HG03280 (cell line): ENCODE measurements at regions not wholly inside any gene's neighbourhood (a gene's known extent, or its start where the extent isn't known, plus 50 kb on each side); places are given as distances from the start of the nearest gene placed in this dataset.

Source experiments
- ATAC-seq: cut with Tn5 transposase; IDR thresholded peaks from one replicate; pipeline ENCODE4 v1.9.1; 2021; ENCODE audit warnings: mild to moderate bottlenecking, moderate library complexity; ENCODE audit not compliant: unreplicated experiment

GRCh38 chr3:174639970-174640369 is 219.2 kb upstream of the NAALADL2 start:
- no peak for ATAC-seq

DNA sequence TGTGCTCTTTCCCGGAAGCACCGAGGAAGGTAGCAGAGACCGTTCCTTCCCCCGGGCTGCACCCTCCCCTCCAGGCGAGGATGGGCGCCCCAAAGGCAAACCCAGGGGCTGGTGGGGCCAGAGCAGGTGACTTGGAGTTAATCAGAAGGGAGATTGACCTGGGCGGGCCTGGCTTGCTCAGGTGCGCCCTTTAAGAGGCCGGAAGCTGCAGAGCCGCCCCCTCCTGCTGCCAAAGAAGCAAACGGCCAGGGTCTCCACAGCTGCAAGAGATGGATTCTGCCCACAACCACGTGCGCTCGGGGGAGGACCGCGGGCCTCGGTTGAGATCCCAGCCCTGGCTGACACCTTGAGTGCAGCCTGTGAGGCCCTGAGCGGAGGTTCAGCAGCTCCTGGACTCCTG is 218.2 kb upstream of the NAALADL2 start:
- ATAC-seq: no peak

DNA sequence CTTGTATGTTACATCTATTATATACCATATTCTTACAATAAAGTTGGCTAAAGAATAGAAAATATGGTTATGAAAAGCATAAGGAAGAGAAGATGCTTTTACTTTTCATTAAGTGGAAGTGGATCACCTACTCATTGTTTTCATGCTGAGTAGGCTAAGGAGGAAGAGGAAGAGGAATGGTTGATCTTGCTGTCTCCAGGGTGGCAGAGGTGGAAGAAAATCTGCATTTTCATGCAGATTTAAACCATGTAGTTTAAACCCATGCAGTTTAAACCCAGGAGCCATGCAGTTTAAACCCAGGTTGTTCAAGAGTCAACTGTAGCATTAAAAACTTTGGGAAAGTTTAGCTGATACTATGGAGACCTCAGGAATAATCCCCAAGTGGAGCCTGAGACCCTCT is 214.8 kb upstream of the NAALADL2 start:
- no peak for ATAC-seq

DNA sequence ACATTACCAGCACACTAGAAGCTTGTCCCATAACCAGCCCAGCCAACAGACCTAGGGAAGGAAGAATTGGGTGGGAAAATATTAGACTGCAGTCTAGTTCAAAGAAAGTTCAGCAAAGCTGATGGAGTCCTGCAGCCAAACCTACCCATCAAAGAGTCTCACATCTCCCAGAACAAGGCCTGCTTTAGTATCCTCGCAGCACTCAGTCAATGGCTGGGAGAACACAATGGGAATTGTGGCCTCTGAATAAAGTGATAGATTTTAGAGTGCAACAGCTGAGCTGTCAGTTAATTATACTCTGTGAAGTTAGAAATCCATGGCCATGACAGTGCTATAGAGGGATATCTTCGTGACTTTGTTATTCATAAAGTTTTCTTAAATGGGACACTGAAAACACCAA is 207.2 kb upstream of the NAALADL2 start:
- no peak for ATAC-seq

DNA sequence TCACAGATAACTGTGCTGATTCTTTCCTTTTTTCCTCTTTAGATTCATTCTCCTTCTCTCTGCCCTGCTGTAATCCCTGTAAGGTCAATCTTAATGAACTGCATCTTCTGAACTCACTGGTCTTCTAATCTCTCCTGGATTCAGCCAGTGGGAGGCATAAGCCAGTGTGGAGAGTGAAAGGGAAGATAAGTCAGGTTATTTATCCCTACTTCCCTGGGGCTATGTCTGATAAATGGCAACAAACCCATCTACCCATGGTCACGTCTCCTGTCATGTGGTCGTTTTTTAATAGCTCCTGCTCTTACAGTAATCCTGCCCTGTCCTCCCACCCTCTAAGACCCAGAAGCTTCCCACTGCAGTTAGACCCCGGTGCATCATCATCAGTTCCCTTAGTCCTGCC is 199.6 kb upstream of the NAALADL2 start:
- no peak for ATAC-seq

DNA sequence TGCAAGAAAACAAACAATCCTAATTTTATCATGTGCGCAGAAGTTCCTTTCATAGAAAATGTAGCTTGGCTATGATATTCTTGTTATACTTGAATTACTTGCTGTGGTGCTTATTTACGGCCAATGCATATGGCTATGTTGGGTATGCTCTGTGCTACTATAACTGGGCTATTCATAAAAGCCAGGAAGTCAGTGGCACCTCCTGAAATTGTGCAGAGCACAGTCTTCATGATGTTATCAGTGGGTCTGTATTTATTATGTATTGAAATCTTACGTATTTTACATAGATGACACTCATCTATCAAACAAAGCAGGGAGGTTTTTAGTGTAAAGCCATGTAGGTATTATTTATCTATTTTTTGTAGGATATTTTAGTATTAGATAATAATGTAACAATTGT is 196.5 kb upstream of the NAALADL2 start:
- no peak for ATAC-seq

- ATAC-seq: no peak
Measured at GRCh38 chr3:174667386-174667785, 191.7 kb upstream of the NAALADL2 start.

GRCh38 chr3:174675406-174675805 is 183.7 kb upstream of the NAALADL2 start:
- no peak for ATAC-seq

DNA sequence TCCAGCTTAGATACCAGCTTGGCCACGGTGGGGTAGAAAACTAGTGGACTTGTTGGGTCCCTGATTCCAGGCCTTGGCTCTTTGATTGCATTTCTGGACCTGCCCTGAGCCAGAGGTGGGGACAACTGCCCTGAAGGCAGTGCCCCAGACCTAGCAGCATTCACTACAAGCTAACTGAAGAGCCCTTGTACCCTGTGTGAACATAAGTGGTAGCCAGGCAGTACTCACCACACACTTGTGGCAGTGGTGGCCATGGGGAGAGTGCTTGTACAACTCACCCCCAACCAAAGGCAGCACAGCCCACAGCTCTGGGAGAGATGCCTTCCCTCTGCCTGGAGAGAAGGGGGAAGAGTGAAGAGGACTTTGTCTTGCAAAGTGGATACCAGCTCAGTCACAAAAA is 177.3 kb upstream of the NAALADL2 start:
- ATAC-seq: no peak

- ATAC-seq: no peak
Measured at GRCh38 chr3:174685796-174686195, 173.3 kb upstream of the NAALADL2 start.

DNA sequence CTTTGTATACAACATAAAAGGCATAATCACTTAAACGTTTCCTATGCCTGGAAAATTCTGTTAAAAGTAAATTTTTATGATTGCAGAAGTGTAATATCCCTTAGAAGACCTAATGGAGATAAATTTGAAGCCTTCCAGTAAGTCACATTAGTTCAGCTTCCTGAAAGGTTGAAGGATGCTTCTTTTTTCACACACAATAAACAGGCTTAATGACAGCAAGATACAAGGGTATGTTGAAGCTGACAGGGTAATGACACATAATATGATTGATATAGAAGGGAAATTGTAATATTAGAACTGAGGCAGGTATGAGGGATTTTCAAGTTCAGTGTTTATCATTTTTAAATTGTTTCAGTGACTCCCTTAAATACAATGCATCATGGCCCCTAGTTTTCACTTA is 161.8 kb upstream of the NAALADL2 start:
- no peak for ATAC-seq

DNA sequence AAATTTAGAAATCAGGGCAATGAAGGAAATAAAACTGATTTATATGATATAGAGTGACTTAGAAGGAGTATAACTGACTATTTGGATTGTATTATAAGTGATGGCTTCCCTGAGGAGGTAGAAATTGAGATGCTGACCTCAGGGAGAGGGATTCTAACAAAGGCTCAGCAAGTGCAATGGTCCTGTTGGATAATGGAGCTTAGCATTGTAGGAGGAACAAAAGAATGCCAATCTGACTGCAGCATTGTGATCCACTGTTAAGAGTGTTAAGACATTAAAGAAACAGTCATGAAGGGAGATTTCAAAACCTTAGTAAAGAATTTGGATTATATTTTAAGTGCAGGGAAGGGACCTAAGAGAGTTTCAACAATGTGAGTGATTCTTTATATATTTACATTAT is 158.4 kb upstream of the NAALADL2 start:
- no peak for ATAC-seq

GRCh38 chr3:174710612-174711011 is 148.5 kb upstream of the NAALADL2 start:
- no peak for ATAC-seq

- ATAC-seq: no peak
Measured at GRCh38 chr3:174715386-174715785, 143.7 kb upstream of the NAALADL2 start.

DNA sequence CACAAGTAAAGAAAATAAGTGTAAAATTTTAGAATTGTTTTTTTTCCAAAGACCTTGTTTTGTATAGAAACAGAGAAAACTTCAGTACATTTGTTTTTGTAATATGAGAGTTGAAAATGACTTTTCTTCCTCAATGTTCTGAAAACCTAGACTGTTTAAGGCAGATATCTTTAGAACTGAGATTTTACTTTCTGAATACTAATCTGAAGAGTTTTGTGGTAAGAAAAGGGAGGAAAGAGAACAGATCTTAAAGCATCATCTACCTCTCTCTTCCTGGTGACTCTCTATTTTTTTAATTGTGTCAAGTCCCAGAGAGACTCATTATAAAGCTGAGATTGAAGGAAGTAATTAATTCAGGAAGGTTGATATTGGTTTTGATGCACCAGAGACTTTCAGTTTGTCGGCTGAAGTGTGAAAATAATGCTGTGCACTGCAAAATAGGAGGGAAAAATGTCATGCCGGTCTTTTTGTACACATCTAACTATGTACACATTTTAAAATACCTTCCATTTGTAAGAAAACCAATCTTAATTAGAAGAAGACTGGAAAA is 142.1 kb upstream of the NAALADL2 start:
- no peak for ATAC-seq

DNA sequence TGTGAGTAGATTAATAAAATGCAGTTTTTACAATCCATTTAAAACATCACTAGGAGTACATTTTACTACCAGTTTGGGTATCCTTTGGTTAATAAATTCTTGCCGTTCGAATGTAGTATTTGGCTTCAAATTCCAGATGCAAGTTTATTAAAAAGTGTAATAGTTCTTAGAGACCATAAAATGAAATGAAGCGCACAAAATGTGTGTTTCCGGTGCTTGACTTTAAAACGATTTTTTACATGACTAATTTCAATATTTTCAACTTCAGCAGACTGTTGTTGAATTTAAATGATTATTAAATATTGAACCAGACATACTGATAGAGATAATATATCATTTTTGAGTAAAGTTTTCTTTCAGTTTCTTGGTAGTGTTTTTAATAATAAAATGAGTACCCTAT is 138.4 kb upstream of the NAALADL2 start:
- ATAC-seq: no peak

DNA sequence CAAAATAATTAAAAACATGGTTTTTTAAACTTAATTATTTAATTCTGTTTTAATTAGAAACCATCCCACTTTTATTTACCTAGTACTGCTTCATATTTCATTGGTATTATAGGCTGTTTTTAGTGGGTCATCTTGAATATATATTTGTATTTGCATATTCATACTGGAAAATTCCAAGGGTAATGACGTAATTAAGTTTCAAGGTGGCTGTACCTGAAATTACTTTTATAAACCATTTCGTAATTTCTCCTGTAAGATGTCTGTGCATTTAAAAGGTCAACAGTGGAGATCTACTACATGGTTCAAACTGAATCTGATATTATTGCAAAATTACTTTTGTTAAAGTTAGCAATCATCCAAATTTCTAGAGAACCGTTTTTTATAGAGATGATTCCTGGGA is 133.8 kb upstream of the NAALADL2 start:
- no peak for ATAC-seq

DNA sequence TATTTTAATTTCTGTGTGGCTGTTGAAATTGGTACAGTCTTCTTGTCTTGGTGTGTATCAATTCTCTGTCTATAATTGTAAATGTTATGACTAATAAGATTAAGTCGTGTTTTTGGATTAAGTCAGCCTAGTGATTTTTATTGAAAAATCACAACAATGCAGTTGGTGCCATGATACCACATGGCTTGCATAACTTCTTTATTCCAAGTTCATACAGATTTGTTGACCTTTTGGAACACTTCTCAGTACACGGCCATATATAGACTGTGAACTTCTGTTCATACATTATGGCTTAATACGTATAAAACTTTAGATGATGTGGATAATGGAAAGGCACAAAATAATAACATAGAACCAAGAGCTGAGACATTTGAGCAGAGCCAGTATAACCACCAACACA is 121.2 kb upstream of the NAALADL2 start:
- no peak for ATAC-seq

GRCh38 chr3:174749143-174749542 is 110.0 kb upstream of the NAALADL2 start:
- ATAC-seq: no peak

DNA sequence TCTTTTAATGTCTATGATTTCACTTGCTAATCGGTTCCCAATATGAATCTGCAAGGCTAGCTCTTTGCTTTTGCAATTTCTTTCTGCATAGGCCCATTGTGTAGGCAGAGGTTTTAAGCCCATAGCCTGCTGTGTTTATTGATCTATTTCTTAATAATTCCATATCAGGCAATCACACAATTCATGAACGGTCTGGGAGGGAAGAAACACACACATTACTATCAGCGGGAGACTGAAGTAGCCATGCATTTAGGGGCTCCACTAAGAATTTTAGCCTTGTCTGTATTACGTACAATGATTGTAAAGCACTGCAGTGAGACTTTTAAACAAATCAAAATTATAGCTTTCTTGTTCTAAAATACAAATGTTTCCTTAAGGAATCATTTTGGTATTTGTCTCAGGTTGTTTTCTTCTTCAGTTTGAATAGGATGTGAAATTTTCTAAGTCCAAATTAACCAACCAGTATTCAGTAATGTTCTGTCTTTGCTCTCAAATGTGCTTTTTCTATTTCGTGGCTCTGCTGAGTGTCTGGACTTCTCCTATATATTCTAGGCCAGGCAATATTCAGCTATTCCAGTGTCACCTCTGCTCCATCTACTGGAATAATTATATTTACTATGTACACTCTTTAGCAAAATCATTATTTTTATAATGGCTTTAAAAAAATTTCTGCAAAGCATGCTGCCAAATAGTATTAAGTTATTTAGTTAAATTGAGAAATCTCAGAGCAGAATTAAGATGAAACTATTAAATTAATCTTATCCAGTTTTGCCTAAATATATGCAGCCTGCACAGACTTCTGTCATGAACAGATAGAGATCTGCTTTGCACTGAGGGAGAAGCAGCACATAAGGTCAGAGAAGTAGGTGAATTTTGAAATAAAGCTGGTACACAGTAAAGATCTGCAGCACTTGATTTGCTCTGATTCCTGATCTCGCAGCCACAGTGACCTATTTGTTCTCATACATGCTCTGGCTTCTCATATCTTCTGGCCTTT is 103.0 kb upstream of the NAALADL2 start:
- no peak for ATAC-seq

- ATAC-seq: no peak
Measured at GRCh38 chr3:174758943-174759342, 100.2 kb upstream of the NAALADL2 start.

DNA sequence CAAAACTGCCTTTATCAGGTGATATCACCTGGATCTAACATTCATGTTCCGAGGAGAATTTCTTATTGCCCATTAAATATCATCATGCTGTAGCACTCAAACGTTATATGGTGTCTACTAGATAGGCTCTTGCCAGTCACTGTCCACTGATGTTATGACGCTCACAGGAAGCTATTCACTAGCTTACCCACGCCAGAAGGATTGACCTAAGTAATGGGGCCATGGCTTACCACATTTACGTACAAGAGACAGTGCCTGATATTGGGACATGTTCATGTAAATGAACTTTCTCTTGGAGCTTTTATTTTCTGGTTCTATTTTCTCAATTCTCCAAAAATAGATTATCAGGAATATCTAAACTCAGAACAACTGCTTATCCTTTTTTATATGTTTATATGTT is 91.7 kb upstream of the NAALADL2 start:
- no peak for ATAC-seq
